OCI-LY3 (cell line): ENCODE measurements at regions not wholly inside any gene's neighbourhood (a gene's known extent, or its start where the extent isn't known, plus 50 kb on each side); places are given as distances from the start of the nearest gene placed in this dataset.

ENCODE experiments used
- H2AFZ ChIP-seq: fragments of 200-600, 300-600 bp; shearing (Covaris generic); 2 replicates; pipeline ENCODE4 v1.6.0; 2014; ENCODE audit warnings: antibody characterized with exemption, low read depth, low read length
- H3K27ac ChIP-seq: fragments of 200-600, 300-600 bp; sonication (generic); 2 replicates; pipeline ENCODE4 v1.5.1; 2014; ENCODE audit warnings: mild to moderate bottlenecking, low read length, moderate library complexity, mixed read lengths
- H3K27me3 ChIP-seq: fragments of 200-600, 300-600 bp; sonication (generic); 2 replicates; pipeline ENCODE4 v1.6.1; 2014; ENCODE audit warnings: low read depth, low read length, mixed read lengths
- H3K36me3 ChIP-seq: fragments of 200-600, 300-600 bp; sonication (generic); replicated peaks from 2 replicates; pipeline ENCODE3; 2014; ENCODE audit warnings: low read depth, low read length, mixed read lengths
- H3K4me1 ChIP-seq: fragments of 300-600, 200-600 bp; sonication (generic); 2 replicates; pipeline ENCODE4 v1.6.1; 2014; ENCODE audit warnings: low read length, mixed read lengths
- H3K4me2 ChIP-seq: fragments of 200-600, 300-600 bp; sonication (generic); 2 replicates; pipeline ENCODE4 v1.6.1; 2014; ENCODE audit warnings: low read length, mixed read lengths
- H3K4me3 ChIP-seq: fragments of 300-600, 200-600 bp; sonication (generic); 2 replicates; pipeline ENCODE4 v1.5.1; 2014; ENCODE audit warnings: antibody characterized with exemption, mild to moderate bottlenecking, low read length, moderate library complexity
- H3K79me2 ChIP-seq: fragments of 300-600, 200-600 bp; shearing (Covaris generic); 2 replicates; pipeline ENCODE4 v1.6.1; 2014; ENCODE audit warnings: mild to moderate bottlenecking, low read length, mixed read lengths
- H3K9ac ChIP-seq: fragments of 300-600, 200-600 bp; shearing (Covaris generic); 2 replicates; pipeline ENCODE4 v1.6.0; 2014; ENCODE audit warnings: mild to moderate bottlenecking, low read length, moderate library complexity
- H3K9me3 ChIP-seq: fragments of 200-600, 300-600 bp; shearing (Covaris generic); 2 replicates; pipeline ENCODE4 v1.6.1; 2014; ENCODE audit warnings: low read length, mixed read lengths; ENCODE audit not compliant: insufficient read depth
- H4K20me1 ChIP-seq: fragments of 200-600, 300-600 bp; sonication (generic); 2 replicates; pipeline ENCODE4 v1.6.1; 2016; ENCODE audit warnings: low read length, mixed read lengths; ENCODE audit not compliant: insufficient read depth
- EZH2phosphoT487 ChIP-seq: fragments of 200-600 bp; shearing (Covaris generic); IDR thresholded peaks from 2 replicates; pipeline ENCODE4 v1.6.1; 2018; ENCODE audit warnings: antibody characterized with exemption, mixed run types, low read depth
- TF ChIP-seq, protein P1 (sequence below): fragments of 200-600, 300-600 bp; sonication (generic); IDR thresholded peaks from 2 replicates; pipeline ENCODE4 v1.5.1; 2014; ENCODE audit warnings: antibody characterized with exemption, low read length, low read depth

DNA sequence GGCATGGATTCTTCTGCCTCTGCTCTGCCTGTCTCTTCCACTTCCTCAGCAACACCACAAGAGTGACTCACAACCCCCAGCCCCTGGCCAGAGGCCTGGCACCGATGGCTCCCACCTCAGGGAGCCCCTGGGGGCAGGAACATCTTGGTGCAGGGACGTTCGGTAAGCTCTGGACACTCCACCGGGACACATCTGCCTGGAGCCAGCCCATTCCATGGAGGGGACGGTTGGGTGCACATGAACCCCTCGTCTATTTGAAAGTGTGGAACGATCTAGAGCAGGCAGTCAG lies 246.5 kb downstream of the ERMARD start:
- Histone ChIP-seq H3K36me3 (no peaks in the 10 kb centered on the region), H3K9ac (no peak overlapping the region), H3K27ac (no peak overlapping the region)

GRCh38 chr6:169997187-169997929 lies 245.9 kb downstream of the ERMARD start:
- Histone ChIP-seq H3K9ac (no peak overlapping the region), H4K20me1 (no peaks in the 10 kb centered on the region), H3K27me3 (no peaks in the 10 kb centered on the region), H3K4me1 (no peaks in the 10 kb centered on the region), H3K4me3 (no peak overlapping the region), H3K4me2 (no peak overlapping the region), H2AFZ (no peak overlapping the region), H3K36me3 (no peaks in the 10 kb centered on the region), H3K9me3 (no peaks in the 10 kb centered on the region), H3K27ac (no peak overlapping the region), H3K79me2 (no peaks in the 10 kb centered on the region)
- TF ChIP-seq, protein P1, sequence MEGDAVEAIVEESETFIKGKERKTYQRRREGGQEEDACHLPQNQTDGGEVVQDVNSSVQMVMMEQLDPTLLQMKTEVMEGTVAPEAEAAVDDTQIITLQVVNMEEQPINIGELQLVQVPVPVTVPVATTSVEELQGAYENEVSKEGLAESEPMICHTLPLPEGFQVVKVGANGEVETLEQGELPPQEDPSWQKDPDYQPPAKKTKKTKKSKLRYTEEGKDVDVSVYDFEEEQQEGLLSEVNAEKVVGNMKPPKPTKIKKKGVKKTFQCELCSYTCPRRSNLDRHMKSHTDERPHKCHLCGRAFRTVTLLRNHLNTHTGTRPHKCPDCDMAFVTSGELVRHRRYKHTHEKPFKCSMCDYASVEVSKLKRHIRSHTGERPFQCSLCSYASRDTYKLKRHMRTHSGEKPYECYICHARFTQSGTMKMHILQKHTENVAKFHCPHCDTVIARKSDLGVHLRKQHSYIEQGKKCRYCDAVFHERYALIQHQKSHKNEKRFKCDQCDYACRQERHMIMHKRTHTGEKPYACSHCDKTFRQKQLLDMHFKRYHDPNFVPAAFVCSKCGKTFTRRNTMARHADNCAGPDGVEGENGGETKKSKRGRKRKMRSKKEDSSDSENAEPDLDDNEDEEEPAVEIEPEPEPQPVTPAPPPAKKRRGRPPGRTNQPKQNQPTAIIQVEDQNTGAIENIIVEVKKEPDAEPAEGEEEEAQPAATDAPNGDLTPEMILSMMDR = no peak
- TF ChIP-seq EZH2phosphoT487 = no peak

More for the DNA sequence above, 246.5 kb downstream of the ERMARD start:
- Histone ChIP-seq H3K9me3 (no peaks in the 10 kb centered on the region), H4K20me1 (no peaks in the 10 kb centered on the region), H3K4me1 (no peaks in the 10 kb centered on the region), H3K4me3 (no peak overlapping the region), H3K4me2 (no peak overlapping the region), H2AFZ (no peak overlapping the region), H3K79me2 (no peaks in the 10 kb centered on the region), H3K27me3 (no peaks in the 10 kb centered on the region)
- TF ChIP-seq, protein P1 = no peak
- no peak for TF ChIP-seq EZH2phosphoT487

- Histone ChIP-seq H3K27me3 (no peaks in the 10 kb centered on the region), H3K27ac (no peak overlapping the region), H3K4me2 (no peak overlapping the region), H2AFZ (no peak overlapping the region), H3K9me3 (no peaks in the 10 kb centered on the region), H3K79me2 (no peaks in the 10 kb centered on the region), H3K9ac (no peak overlapping the region), H3K4me1 (no peaks in the 10 kb centered on the region), H3K36me3 (no peaks in the 10 kb centered on the region), H4K20me1 (no peaks in the 10 kb centered on the region), H3K4me3 (no peak overlapping the region)
- TF ChIP-seq EZH2phosphoT487 = no peak
- TF ChIP-seq, protein P1 = no peak
Measured at GRCh38 chr6:169996378-169997051, 245.1 kb downstream of the ERMARD start.

DNA sequence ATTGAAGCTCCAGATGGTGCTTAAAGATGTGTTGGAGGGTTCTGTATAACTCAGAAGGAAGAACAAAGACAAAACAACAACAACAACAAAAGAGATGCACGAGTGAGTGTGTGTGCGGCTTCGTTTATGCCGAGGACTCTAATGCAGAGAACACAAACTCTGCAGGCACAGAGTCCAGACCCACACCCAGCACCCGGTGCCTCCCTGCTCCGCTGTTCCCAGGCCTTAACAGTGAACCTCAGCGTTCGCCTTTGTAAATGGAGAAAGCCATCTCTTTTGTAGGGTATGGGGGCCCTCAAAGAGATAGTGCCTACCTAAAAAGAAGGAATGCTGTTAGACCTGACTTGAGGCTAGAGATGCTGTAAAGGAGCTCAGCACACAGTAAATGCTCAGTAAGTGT lies 243.3 kb downstream of the ERMARD start:
- no peaks in the 10 kb centered on the region for H3K27me3 ChIP-seq

More for the DNA sequence above, 243.3 kb downstream of the ERMARD start:
- no peak overlapping the region for H3K27ac ChIP-seq
- no peak overlapping the region for H3K4me2 ChIP-seq
- no peak overlapping the region for H3K9ac ChIP-seq
- H3K9me3 ChIP-seq = no peaks in the 10 kb centered on the region
- no peaks in the 10 kb centered on the region for H3K36me3 ChIP-seq
- H3K79me2 ChIP-seq = no peaks in the 10 kb centered on the region
- TF ChIP-seq, protein P1 = no peak
- no peaks in the 10 kb centered on the region for H3K4me1 ChIP-seq
- no peak overlapping the region for H2AFZ ChIP-seq
- H3K4me3 ChIP-seq = no peak overlapping the region
- H4K20me1 ChIP-seq = no peaks in the 10 kb centered on the region
